ENCODE measurements at regions not wholly inside any gene's neighbourhood (a gene's known extent, or its start where the extent isn't known, plus 50 kb on each side); places are given as distances from the start of the nearest gene placed in this dataset.

DNA sequence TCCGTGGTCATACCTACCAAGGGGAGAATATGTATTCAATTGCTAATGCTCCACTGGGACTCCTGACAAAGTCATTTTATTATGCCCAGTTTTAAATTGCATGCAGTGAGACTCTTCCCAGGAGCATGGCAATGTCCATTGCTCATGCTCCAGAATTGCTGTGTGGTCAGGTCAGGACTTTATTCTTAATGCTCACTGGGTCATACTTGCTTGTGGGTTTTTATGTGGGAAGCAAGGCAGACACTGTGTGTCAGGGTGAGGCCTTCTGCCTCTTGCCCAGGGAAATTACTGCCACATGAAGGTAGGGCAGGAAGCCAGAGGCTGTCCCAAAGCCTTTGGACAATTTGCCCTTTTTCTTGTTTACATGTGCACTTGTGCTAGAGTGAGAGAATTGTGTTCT, 164.6 kb upstream of the MEF2C start:
- Histone ChIP-seq H4K20me1 (ENCODE audit: insufficient read depth, low read length) (no peaks in the 10 kb centered on the region), H4K5ac (ENCODE audit: low read depth, low read length) (no peak overlapping the region), H3K4me1 (ENCODE audit: control insufficient read depth, insufficient read depth, low read length) (no peaks in the 10 kb centered on the region), H3K14ac (replicated peaks; ENCODE audit: low read depth, low read length) (no peak overlapping the region), H3K9me1 (ENCODE audit: insufficient read depth, low read length) (no peaks in the 10 kb centered on the region), H3K27ac (ENCODE audit: insufficient read depth, low read length) (no peak overlapping the region), H2BK20ac (ENCODE audit: low read depth, low read length) (no peak overlapping the region), H2AK5ac (ENCODE audit: low read depth, low read length) (no peak overlapping the region), H3K4ac (ENCODE audit: low read depth, low read length) (no peak overlapping the region), H3K56ac (ENCODE audit: extremely low read depth, insufficient read depth, low read length) (no peak overlapping the region), H2AFZ (replicated peaks; ENCODE audit: low read length, poor library complexity) (no peak overlapping the region), H3K9ac (ENCODE audit: low read depth, low read length) (no peak overlapping the region), H4K91ac (ENCODE audit: insufficient read depth, low read depth, low read length) (no peak overlapping the region), H3K4me3 (ENCODE audit: insufficient read depth, low read depth, low read length) (no peak overlapping the region), H2AK9ac (replicated peaks; ENCODE audit: low read depth, low read length, poor library complexity) (no peak overlapping the region), H3K23ac (ENCODE audit: low read depth, low read length) (no peak overlapping the region), H3K27me3 (ENCODE audit: control insufficient read depth, insufficient read depth, low read length) (no peaks in the 10 kb centered on the region), H3K18ac (ENCODE audit: low read depth, low read length) (no peak overlapping the region), H3K36me3 (ENCODE audit: control insufficient read depth, insufficient read depth, low read length) (no peaks in the 10 kb centered on the region), H2BK15ac (ENCODE audit: low read depth, low read length) (no peak overlapping the region), H2BK5ac (ENCODE audit: low read depth, low read length, poor library complexity, severe bottlenecking) (no peak overlapping the region), H3K79me1 (ENCODE audit: low read depth in 1 of 2, low read length in 2 of 2) (no peaks in the 10 kb centered on the region), H4K8ac (ENCODE audit: low read depth in 2 of 2, low read length in 2 of 2) (no peak overlapping the region), H3K4me2 (ENCODE audit: low read depth, low read length) (no peak overlapping the region), H3K9me3 (ENCODE audit: control insufficient read depth, insufficient read depth, low read length) (no peaks in the 10 kb centered on the region), H2BK120ac (ENCODE audit: low read depth, low read length) (no peak overlapping the region)
- in situ Hi-C loops (cut with MboI; ENCODE audit: low sequenced_read_pairs): no loop called here
- CTCF ChIA-PET: no interaction called here
- DNase-seq (no peak), ATAC-seq (ENCODE audit: low read depth) (no peak)
- no CpG with 5 or more reads among the region's 1 CpG for WGBS, 2 experiments (ENCODE audit: extremely low coverage in 2 of 2, insufficient read length in 1 of 2)
- intact Hi-C loops (cut with micrococcal nuclease): no loop called here
- BruUV-seq (replicated peaks): no TSS peak
- dilution Hi-C loops (cut with HindIII; ENCODE audit: low sequenced_read_pairs, unreplicated experiment): no loop called here
- no peak for TF ChIP-seq POLR2A (IDR thresholded peaks at IDR 0.05; ENCODE audit: low read depth, low read length)
- TF ChIP-seq, protein P1, sequence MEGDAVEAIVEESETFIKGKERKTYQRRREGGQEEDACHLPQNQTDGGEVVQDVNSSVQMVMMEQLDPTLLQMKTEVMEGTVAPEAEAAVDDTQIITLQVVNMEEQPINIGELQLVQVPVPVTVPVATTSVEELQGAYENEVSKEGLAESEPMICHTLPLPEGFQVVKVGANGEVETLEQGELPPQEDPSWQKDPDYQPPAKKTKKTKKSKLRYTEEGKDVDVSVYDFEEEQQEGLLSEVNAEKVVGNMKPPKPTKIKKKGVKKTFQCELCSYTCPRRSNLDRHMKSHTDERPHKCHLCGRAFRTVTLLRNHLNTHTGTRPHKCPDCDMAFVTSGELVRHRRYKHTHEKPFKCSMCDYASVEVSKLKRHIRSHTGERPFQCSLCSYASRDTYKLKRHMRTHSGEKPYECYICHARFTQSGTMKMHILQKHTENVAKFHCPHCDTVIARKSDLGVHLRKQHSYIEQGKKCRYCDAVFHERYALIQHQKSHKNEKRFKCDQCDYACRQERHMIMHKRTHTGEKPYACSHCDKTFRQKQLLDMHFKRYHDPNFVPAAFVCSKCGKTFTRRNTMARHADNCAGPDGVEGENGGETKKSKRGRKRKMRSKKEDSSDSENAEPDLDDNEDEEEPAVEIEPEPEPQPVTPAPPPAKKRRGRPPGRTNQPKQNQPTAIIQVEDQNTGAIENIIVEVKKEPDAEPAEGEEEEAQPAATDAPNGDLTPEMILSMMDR (conservative IDR thresholded peaks at IDR 0.05; ENCODE audit: low read depth, low read length): no peak
- TF ChIP-seq, protein P2, sequence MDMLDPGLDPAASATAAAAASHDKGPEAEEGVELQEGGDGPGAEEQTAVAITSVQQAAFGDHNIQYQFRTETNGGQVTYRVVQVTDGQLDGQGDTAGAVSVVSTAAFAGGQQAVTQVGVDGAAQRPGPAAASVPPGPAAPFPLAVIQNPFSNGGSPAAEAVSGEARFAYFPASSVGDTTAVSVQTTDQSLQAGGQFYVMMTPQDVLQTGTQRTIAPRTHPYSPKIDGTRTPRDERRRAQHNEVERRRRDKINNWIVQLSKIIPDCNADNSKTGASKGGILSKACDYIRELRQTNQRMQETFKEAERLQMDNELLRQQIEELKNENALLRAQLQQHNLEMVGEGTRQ (IDR thresholded peaks at IDR 0.05; ENCODE audit: low read depth, low read length): no peak
- no peak for TF ChIP-seq MAFK (IDR thresholded peaks at IDR 0.05; ENCODE audit: low read depth, low read length)
- TF ChIP-seq MXI1 (IDR thresholded peaks at IDR 0.05; ENCODE audit: borderline replicate concordance, low read depth, low read length): no peak
- no peak for TF ChIP-seq RCOR1 (IDR thresholded peaks at IDR 0.05; ENCODE audit: insufficient replicate concordance, low read length)
- TF ChIP-seq RFX5 (IDR thresholded peaks at IDR 0.05; ENCODE audit: low read depth, low read length): no peak
- TF ChIP-seq NFE2L2 (IDR thresholded peaks at IDR 0.05; ENCODE audit: low read depth, low read length): no peak
- TF ChIP-seq, protein P3, sequence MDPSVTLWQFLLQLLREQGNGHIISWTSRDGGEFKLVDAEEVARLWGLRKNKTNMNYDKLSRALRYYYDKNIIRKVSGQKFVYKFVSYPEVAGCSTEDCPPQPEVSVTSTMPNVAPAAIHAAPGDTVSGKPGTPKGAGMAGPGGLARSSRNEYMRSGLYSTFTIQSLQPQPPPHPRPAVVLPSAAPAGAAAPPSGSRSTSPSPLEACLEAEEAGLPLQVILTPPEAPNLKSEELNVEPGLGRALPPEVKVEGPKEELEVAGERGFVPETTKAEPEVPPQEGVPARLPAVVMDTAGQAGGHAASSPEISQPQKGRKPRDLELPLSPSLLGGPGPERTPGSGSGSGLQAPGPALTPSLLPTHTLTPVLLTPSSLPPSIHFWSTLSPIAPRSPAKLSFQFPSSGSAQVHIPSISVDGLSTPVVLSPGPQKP (IDR thresholded peaks at IDR 0.05; ENCODE audit: borderline replicate concordance, low read depth, low read length): no peak
- no peak for TF ChIP-seq FOS (IDR thresholded peaks at IDR 0.05; ENCODE audit: low read depth, low read length)
- TF ChIP-seq SMC3 (IDR thresholded peaks at IDR 0.05; ENCODE audit: low read depth, low read length): no peak
- TF ChIP-seq RAD21 (IDR thresholded peaks at IDR 0.05; ENCODE audit: low read length): no peak
- no peak for TF ChIP-seq MAZ (IDR thresholded peaks at IDR 0.05; ENCODE audit: borderline replicate concordance, low read depth, low read length)
- no peak for TF ChIP-seq CEBPB (IDR thresholded peaks at IDR 0.05; ENCODE audit: low read depth, low read length)
- TF ChIP-seq CHD1 (IDR thresholded peaks at IDR 0.05; ENCODE audit: low read depth, low read length): no peak
- TF ChIP-seq BHLHE40 (IDR thresholded peaks at IDR 0.05; ENCODE audit: low read depth, low read length): no peak
- POLR2A ChIA-PET (ENCODE audit: unreplicated experiment): no interaction called here
